ENCODE measurements at regions not wholly inside any gene's neighbourhood (a gene's known extent, or its start where the extent isn't known, plus 50 kb on each side); places are given as distances from the start of the nearest gene placed in this dataset.

DNA sequence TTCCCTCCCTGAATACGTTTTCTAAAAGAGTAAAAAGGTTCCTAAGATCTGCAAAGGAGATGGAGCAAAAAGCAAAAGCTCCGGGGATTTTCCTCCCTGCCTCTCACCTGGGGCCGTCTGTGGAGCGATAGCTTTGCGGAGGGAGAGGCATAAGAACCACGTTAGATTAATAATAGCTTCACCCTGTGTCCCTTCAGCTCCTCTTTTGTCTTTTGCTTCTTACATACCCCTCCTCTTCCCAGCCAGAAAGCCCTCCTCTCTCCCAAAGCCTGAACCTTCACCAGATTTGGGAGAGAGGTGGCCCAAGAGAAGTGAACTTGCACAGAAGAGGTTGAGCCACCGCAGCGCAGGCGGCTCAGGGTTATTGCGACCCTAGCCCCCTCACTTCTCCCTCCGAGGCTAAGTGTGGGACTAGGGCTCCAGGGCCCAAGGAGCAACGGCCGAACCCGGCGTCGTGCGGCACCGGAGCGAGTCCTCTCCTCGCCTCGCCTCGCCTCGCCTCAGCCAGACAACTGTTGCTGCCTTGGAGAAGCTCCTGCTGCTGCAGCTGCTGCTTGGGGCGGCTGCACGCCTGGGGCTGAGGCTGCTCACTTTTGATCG is 97.6 kb upstream of the HSD17B12 start (continued):
- TF ChIP-seq SNAI2 (CRISPR knock-in tag; IDR thresholded peaks at IDR 0.05) = no peak
- TF ChIP-seq, protein P1, sequence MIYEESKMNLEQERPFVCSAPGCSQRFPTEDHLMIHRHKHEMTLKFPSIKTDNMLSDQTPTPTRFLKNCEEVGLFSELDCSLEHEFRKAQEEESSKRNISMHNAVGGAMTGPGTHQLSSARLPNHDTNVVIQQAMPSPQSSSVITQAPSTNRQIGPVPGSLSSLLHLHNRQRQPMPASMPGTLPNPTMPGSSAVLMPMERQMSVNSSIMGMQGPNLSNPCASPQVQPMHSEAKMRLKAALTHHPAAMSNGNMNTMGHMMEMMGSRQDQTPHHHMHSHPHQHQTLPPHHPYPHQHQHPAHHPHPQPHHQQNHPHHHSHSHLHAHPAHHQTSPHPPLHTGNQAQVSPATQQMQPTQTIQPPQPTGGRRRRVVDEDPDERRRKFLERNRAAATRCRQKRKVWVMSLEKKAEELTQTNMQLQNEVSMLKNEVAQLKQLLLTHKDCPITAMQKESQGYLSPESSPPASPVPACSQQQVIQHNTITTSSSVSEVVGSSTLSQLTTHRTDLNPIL (CRISPR knock-in tag; IDR thresholded peaks at IDR 0.05; ENCODE audit: low read depth) = no peak

DNA sequence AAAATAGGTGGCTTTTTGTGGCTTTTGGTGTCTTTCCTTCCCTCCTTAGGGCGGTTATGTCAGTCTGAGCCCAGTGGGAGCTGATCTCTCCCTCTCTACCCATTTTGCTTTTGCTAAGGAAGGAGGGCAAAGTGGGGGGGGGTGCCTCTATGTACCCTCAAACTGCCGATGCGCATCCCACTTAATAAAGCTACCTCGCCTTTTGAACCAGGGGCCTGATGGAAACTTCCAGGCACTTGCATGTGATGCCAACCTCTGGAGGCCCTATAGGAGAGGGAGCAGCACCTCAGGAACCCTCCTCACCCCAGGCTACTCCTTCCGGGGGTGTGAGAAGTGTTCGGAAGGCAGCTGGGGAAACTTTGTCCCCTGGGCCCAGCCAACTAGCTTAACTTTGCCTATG is 97.0 kb upstream of the HSD17B12 start:
- ATAC-seq = no peak
- TF ChIP-seq GLIS3 (CRISPR knock-in tag; IDR thresholded peaks at IDR 0.05) (no peak), ZNF8 (CRISPR knock-in tag; IDR thresholded peaks at IDR 0.05) (no peak), CSDC2 (CRISPR knock-in tag; IDR thresholded peaks at IDR 0.05) (no peak), RARB (CRISPR knock-in tag; IDR thresholded peaks at IDR 0.05) (no peak)

DNA sequence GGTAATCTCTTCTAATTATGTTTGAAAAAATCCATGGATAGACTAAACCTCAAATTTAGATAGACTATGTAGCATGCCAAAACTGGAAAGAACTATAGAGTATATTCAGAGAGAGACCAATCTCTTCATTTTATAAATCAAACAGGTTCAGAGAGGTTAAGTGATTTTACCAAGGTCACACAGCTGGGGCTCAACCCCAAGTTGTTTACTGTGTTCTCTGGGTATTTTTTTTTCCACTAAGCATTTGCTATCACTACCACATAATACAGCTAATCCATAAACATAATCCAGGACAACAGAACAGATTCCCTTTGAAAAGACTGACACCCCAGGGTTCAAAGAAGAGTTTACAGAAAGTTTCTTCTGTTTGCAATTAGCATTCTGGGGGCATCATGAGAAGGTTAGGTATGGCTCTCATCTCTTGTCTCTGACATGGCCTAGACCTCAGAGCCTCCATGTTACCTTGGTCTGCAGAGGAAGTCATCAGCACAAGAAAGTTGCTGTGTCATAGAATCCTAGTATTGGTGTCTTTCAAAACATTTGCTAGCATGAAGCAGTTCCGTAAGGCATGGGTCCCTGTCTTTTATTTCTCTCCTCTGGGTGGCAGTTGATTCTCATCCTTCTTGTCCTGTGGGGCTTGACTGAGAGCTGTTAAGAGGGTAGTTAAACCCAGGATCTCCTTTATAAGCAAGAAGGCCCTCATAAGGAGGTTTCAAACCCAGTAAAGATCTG is 94.5 kb upstream of the HSD17B12 start:
- TF ChIP-seq SNAI2 (CRISPR knock-in tag; IDR thresholded peaks at IDR 0.05) = no peak
- TF ChIP-seq ZC3H10 (CRISPR knock-in tag; IDR thresholded peaks at IDR 0.05) = no peak
- no peak for TF ChIP-seq CSDC2 (CRISPR knock-in tag; IDR thresholded peaks at IDR 0.05)
- no peak for TF ChIP-seq ZNF70 (CRISPR knock-in tag; IDR thresholded peaks at IDR 0.05)
- no peak for TF ChIP-seq ARNTL (CRISPR knock-in tag; IDR thresholded peaks at IDR 0.05; ENCODE audit: borderline replicate concordance, low read depth)
- TF ChIP-seq, protein P2, sequence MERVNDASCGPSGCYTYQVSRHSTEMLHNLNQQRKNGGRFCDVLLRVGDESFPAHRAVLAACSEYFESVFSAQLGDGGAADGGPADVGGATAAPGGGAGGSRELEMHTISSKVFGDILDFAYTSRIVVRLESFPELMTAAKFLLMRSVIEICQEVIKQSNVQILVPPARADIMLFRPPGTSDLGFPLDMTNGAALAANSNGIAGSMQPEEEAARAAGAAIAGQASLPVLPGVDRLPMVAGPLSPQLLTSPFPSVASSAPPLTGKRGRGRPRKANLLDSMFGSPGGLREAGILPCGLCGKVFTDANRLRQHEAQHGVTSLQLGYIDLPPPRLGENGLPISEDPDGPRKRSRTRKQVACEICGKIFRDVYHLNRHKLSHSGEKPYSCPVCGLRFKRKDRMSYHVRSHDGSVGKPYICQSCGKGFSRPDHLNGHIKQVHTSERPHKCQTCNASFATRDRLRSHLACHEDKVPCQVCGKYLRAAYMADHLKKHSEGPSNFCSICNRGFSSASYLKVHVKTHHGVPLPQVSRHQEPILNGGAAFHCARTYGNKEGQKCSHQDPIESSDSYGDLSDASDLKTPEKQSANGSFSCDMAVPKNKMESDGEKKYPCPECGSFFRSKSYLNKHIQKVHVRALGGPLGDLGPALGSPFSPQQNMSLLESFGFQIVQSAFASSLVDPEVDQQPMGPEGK (CRISPR knock-in tag; IDR thresholded peaks at IDR 0.05; ENCODE audit: borderline replicate concordance) = no peak
- no peak for TF ChIP-seq RARB (CRISPR knock-in tag; IDR thresholded peaks at IDR 0.05)
- TF ChIP-seq GLIS3 (CRISPR knock-in tag; IDR thresholded peaks at IDR 0.05) = no peak
- no peak for TF ChIP-seq ZNF565 (CRISPR knock-in tag; conservative IDR thresholded peaks at IDR 0.05; ENCODE audit: low read depth)
- TF ChIP-seq ZNF8 (CRISPR knock-in tag; IDR thresholded peaks at IDR 0.05) = no peak
- TF ChIP-seq, protein P3, sequence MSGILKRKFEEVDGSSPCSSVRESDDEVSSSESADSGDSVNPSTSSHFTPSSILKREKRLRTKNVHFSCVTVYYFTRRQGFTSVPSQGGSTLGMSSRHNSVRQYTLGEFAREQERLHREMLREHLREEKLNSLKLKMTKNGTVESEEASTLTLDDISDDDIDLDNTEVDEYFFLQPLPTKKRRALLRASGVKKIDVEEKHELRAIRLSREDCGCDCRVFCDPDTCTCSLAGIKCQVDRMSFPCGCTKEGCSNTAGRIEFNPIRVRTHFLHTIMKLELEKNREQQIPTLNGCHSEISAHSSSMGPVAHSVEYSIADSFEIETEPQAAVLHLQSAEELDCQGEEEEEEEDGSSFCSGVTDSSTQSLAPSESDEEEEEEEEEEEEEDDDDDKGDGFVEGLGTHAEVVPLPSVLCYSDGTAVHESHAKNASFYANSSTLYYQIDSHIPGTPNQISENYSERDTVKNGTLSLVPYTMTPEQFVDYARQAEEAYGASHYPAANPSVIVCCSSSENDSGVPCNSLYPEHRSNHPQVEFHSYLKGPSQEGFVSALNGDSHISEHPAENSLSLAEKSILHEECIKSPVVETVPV (CRISPR knock-in tag; IDR thresholded peaks at IDR 0.05) = no peak
- TF ChIP-seq ZFP30 (CRISPR knock-in tag; IDR thresholded peaks at IDR 0.05) = no peak
- TF ChIP-seq, protein P4, sequence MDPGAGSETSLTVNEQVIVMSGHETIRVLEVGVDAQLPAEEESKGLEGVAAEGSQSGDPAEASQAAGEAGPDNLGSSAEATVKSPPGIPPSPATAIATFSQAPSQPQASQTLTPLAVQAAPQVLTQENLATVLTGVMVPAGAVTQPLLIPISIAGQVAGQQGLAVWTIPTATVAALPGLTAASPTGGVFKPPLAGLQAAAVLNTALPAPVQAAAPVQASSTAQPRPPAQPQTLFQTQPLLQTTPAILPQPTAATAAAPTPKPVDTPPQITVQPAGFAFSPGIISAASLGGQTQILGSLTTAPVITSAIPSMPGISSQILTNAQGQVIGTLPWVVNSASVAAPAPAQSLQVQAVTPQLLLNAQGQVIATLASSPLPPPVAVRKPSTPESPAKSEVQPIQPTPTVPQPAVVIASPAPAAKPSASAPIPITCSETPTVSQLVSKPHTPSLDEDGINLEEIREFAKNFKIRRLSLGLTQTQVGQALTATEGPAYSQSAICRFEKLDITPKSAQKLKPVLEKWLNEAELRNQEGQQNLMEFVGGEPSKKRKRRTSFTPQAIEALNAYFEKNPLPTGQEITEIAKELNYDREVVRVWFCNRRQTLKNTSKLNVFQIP (CRISPR knock-in tag; IDR thresholded peaks at IDR 0.05; ENCODE audit: borderline replicate concordance, low read depth) = no peak
- TF ChIP-seq ISL1 (CRISPR knock-in tag; IDR thresholded peaks at IDR 0.05) = no peak
- ATAC-seq = no peak

DNA sequence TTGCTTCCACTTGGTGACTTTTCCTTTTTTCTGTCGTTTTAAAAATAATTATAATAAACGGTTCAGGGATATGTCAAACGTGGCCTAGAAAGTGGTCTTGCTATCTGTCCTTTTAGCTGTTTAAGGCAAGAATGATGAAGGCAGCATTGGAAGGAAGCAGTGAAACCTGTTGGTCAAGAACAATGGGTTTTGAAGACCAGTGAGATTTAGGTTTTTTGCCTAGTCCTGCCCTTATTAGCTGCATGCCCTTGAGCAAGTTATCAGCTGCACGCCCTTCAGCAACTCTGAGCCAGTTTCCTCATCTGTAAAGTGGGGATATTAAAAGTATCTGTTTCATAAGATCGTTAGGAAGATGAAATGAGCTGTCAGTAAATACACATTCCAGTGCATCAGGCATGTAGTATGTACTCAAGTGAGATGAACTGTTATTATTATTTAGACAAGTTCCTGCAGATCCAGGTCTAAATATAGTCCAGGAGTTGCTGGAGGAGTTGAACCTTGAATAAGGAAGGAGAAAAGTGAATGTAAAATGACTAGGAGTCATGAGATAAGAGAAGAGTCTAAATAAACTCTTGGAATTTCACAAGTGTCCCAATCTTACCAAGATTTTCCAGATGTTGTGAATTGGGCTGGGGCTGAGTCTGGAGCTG is 90.8 kb upstream of the HSD17B12 start:
- no peak for ATAC-seq
- TF ChIP-seq ESRRG (CRISPR knock-in tag; IDR thresholded peaks at IDR 0.05) = no peak
- no peak for TF ChIP-seq ZNF70 (CRISPR knock-in tag; IDR thresholded peaks at IDR 0.05)
- TF ChIP-seq, protein P2 (CRISPR knock-in tag; IDR thresholded peaks at IDR 0.05; ENCODE audit: borderline replicate concordance) = no peak
- TF ChIP-seq OSR1 (CRISPR knock-in tag; IDR thresholded peaks at IDR 0.05) = no peak
- TF ChIP-seq ISL1 (CRISPR knock-in tag; IDR thresholded peaks at IDR 0.05) = no peak
- TF ChIP-seq ARNTL (CRISPR knock-in tag; IDR thresholded peaks at IDR 0.05; ENCODE audit: borderline replicate concordance, low read depth) = no peak
- TF ChIP-seq PPARA (CRISPR knock-in tag; IDR thresholded peaks at IDR 0.05; ENCODE audit: borderline replicate concordance) = no peak
- TF ChIP-seq, protein P3 (CRISPR knock-in tag; IDR thresholded peaks at IDR 0.05) = no peak
- TF ChIP-seq, protein P5, sequence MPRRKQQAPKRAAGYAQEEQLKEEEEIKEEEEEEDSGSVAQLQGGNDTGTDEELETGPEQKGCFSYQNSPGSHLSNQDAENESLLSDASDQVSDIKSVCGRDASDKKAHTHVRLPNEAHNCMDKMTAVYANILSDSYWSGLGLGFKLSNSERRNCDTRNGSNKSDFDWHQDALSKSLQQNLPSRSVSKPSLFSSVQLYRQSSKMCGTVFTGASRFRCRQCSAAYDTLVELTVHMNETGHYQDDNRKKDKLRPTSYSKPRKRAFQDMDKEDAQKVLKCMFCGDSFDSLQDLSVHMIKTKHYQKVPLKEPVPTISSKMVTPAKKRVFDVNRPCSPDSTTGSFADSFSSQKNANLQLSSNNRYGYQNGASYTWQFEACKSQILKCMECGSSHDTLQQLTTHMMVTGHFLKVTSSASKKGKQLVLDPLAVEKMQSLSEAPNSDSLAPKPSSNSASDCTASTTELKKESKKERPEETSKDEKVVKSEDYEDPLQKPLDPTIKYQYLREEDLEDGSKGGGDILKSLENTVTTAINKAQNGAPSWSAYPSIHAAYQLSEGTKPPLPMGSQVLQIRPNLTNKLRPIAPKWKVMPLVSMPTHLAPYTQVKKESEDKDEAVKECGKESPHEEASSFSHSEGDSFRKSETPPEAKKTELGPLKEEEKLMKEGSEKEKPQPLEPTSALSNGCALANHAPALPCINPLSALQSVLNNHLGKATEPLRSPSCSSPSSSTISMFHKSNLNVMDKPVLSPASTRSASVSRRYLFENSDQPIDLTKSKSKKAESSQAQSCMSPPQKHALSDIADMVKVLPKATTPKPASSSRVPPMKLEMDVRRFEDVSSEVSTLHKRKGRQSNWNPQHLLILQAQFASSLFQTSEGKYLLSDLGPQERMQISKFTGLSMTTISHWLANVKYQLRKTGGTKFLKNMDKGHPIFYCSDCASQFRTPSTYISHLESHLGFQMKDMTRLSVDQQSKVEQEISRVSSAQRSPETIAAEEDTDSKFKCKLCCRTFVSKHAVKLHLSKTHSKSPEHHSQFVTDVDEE (CRISPR knock-in tag; IDR thresholded peaks at IDR 0.05) = no peak
- no peak for TF ChIP-seq TCF4 (CRISPR knock-in tag; IDR thresholded peaks at IDR 0.05; ENCODE audit: borderline replicate concordance)
- TF ChIP-seq CSDC2 (CRISPR knock-in tag; IDR thresholded peaks at IDR 0.05) = no peak

Data from SK-N-SH treated with all-trans-retinoic acid at 6 μM for 48 hours (cell line).